ENCODE measurements at regions not wholly inside any gene's neighbourhood (a gene's known extent, or its start where the extent isn't known, plus 50 kb on each side); places are given as distances from the start of the nearest gene placed in this dataset.
A peak's percentile ranks its signal among the peaks of the same experiment; 100 is the strongest.
"Not testable (repeated sequence)": the region's sequence is repeated elsewhere in the genome, so short reads cannot be mapped to it uniquely, and the experiment has no call there.

DNA sequence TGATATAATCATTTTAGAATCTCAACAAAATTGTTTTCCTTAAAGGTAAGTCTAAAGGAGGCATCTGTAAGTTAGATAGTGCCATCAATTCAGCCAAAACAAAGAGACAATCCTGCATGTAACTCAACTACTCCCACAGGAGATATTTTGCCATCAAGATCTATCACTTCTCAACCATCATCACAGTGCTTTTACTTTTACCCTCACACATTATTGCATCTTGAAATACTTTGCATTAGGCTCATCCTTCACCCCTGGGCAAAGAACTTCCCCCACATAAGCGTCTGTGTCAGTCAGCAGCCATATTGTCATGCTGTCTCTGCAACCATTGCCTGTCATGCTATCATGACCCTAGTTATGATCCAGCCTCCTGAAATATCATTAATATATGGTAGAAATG, 54.9 kb upstream of the NLGN1 start:
- TF ChIP-seq POLR2A (IDR thresholded peaks at IDR 0.05; ENCODE audit: low read length) (no peak), GATA1 (IDR thresholded peaks at IDR 0.05; ENCODE audit: low read depth, low read length) (no peak)
- no peak for DNase-seq

DNA sequence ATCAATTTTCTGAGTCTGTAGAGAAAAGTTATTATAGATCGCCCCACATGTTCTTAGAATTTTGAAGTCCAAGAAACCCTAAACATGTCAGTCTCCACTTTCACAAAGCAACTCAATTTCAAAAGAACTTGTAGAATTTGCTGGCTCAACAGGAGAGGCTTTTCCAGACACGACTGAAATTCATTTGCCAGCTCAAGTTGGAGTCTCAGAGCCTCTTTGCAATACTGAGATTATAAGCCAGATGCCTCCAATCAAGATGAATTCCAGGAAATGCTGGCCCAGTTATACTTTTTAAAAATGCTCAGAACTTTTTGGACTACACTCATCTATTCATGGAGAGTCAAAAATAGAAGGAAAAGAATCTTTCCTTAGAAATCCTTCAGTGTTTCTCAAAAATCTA, 56.9 kb upstream of the NLGN1 start:
- no peak for DNase-seq
- no peak for TF ChIP-seq POLR2A (IDR thresholded peaks at IDR 0.05; ENCODE audit: low read length)
- no peak for TF ChIP-seq GATA1 (IDR thresholded peaks at IDR 0.05; ENCODE audit: low read depth, low read length)

DNA sequence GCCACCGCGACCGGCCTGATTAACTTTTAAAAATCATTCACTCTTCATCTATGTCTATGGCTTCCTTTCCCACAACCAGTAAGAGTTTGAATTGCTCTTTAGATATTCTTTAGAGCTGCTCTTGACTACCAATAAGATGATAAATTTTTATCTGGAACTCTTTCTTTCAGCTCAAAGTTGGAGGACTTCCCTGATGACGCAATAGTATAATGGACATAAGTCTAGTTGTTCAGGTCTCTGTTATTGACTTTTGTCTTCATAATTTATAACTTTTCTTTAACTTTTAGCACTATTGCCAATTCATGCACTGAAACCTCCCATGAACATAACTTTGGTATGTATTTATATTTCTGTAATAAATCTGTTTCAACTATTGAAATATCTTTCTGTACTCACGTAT, 61.3 kb upstream of the NLGN1 start:
- no peak for TF ChIP-seq GATA1 (IDR thresholded peaks at IDR 0.05; ENCODE audit: low read depth, low read length)
- TF ChIP-seq POLR2A (IDR thresholded peaks at IDR 0.05; ENCODE audit: low read length): no peak
- no peak for DNase-seq

DNA sequence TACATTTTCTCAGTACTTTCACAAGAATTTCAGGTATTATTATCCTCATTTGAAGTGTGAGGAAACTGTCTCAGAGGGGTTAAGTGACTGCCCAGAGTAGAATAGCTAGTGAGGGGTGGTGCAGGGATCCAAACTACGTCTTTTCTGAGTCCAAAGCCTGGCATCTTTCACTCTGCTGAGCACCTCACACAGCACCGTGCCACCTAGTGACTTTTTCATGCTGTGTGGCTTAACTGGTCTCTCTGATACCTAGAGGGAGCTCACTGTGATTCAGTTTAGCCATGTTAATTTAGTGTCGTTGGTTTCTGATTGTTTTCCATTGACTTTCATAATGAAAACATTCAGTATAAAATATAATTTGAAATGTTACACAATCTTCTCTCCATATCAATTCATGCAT, 91.4 kb upstream of the NLGN1 start:
- TF ChIP-seq GATA1 (IDR thresholded peaks at IDR 0.05; ENCODE audit: low read depth, low read length) (no peak), POLR2A (IDR thresholded peaks at IDR 0.05; ENCODE audit: low read length) (no peak)
- DNase-seq: no peak

DNA sequence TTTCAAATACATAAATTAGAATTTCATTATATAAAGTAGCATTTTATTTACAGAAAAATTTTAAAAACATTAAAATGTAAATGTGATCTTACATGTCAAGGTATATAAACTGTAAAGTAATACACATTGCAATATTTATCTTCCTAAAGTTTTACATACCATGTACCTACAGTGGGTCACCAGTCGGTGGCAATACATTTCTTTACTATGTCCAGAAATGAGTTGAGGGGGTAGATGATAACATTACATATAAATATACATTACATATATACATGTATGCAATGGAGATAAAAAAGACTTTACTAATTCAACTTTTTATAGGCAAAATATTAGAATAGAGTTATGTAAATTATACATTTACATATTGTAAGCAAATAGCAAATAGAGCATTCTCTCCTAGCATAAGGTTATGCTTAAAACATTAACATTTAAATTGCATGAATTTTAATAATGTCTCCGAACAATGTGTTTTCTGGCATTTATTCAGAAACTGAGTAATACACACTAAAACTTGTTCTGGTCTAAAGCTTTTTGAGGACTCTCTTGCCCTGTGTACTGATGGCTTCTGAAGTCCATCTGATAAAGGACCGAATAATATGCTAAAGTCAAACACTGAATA, 93.3 kb upstream of the NLGN1 start:
- TF ChIP-seq GATA1 (IDR thresholded peaks at IDR 0.05; ENCODE audit: low read depth, low read length) (no peak), POLR2A (IDR thresholded peaks at IDR 0.05; ENCODE audit: low read length) (no peak)
- DNase-seq: no peak

DNA sequence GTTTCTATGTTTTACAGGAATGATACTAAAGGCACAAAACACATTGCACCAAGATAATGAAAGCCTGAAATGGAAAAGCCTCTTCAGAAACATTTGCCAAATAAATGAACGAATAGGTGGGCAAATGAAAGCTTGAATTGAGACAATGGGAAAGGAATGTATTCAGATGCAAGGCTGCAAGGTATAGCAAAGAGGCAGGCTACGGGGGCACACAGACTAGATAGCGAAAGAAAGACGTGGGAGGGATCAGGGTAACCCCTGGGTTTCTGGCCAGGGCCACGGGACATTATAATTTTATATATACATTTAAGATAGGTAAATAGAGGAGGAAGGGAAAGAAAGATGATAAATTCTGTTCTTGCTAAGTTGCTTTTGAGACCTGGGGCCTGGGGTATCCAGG, 95.9 kb upstream of the NLGN1 start:
- TF ChIP-seq POLR2A (IDR thresholded peaks at IDR 0.05; ENCODE audit: low read length) (no peak), GATA1 (IDR thresholded peaks at IDR 0.05; ENCODE audit: low read depth, low read length) (no peak)
- DNase-seq: no peak

DNA sequence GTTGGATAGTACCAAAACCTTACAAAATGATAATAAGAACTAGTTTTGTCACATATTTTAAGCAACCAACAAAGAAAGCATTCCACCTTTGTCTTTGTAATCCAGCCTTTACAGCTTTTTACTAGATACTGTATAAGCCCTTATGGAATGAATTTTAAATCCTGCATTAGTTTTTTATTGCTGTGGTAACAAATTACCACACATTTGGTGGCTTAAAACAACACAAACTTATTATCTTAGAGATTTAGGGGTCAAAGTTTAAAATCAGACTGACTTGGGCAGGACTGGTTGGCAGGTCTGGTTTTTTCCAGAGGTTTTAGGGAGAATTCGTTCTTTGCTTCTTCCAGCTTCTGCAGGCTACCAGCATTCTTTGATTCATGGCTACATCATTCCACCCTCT, 108.5 kb upstream of the NLGN1 start:
- TF ChIP-seq POLR2A (IDR thresholded peaks at IDR 0.05; ENCODE audit: low read length) (no peak), GATA1 (IDR thresholded peaks at IDR 0.05; ENCODE audit: low read depth, low read length) (no peak)
- DNase-seq: no peak

DNA sequence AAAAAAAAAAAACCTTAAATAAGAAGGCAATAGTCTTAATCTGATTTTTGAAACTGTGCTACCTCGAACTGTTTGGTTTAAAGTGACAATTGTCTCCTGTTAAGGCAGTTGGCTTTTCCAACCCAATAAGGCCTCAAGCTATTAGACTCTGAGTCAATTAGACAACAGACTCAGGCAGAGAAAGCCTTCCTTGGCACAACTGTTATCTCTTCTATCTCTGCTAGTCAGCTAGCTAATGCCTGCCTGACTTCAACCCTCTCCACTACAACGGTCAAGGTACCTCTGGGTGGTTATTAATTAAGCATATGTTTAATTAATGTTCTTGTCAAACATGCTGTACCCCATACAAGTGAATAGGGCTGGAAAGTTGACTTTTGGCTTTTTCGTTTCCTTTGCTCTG, 110.2 kb upstream of the NLGN1 start:
- DNase-seq: no peak
- TF ChIP-seq POLR2A (IDR thresholded peaks at IDR 0.05; ENCODE audit: low read length) (no peak), GATA1 (IDR thresholded peaks at IDR 0.05; ENCODE audit: low read depth, low read length) (no peak)

DNA sequence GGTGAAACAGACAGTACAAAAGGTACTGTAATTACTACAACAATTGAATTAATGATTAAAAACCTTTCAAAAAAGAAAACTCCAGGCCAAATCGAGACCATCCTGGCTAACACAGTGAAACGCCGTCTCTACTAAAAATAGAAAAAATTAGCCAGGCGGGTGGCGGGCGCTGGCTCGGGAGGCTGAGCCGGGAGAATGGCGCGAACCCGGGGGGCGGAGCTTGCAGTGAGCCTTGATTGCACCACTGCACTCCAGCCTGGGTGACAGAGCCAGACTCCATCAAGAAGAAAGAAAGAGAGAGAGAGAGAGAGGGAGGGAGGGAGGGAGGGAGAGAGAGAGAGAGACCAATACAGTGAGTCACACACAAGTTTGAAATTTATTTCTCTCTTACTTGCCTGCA, 111.0 kb upstream of the NLGN1 start:
- DNase-seq: not testable (repeated sequence)

DNA sequence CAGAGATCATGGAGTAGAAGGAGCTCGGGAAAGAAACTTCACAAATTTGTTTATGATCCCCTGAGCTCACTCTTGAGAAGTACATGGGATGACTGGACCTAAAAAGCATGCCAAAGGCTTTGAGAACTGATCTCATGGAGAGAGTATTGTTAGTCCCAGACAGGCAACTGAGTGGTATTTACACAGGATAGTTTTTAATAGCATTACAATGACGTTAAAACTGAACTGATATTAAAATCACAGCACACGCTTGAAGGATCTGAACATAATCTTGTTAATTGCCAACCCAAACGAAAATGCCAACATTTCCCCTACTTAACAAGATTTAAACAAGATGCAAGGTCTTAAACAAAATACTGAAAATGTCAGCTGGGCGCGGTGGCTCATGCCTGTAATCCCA, 113.2 kb upstream of the NLGN1 start:
- DNase-seq: no peak
- TF ChIP-seq POLR2A (IDR thresholded peaks at IDR 0.05; ENCODE audit: low read length): no peak
- TF ChIP-seq GATA1 (IDR thresholded peaks at IDR 0.05; ENCODE audit: low read depth, low read length): no peak

DNA sequence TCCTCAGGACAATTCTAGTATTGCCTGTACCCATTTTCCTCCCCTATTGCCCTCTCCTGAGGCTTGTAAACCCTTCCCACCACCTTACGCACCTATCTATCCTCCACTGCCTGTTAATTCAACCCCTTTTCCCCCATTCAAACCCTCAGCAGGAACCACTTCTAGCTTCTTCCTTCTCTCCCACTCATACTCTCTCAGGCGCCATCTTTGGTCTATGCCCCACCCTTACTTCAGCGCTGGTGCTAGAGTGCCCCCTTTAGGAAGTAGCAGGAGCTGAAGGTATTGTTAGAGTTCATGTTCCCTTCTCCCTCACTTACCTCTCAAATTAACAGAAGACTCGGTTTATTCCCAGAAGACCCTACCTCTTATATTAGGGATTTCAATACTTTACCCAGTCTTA, 121.8 kb upstream of the NLGN1 start:
- no peak for TF ChIP-seq GATA1 (IDR thresholded peaks at IDR 0.05; ENCODE audit: low read depth, low read length)
- no peak for TF ChIP-seq POLR2A (IDR thresholded peaks at IDR 0.05; ENCODE audit: low read length)

DNA sequence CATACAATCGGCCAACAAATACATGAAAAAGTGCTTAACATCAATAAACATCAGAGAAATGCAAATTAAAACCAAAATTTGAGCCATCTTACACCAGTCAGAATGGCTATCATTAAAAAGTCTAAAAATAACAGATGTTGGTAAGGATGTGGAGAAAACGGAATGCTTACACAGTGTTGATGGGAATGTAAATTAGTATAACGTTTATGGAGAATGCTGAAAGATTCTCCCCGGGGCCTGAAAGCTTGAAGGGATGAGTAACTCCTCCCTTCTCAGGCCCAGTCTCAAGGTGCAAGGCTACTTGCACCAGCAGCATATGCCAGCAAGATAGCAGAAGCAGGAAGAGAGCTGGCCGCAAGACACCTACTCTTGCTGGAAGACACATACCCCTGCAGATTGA, 123.7 kb upstream of the NLGN1 start:
- no peak for DNase-seq
- TF ChIP-seq GATA1 (IDR thresholded peaks at IDR 0.05; ENCODE audit: low read depth, low read length) (no peak), POLR2A (IDR thresholded peaks at IDR 0.05; ENCODE audit: low read length) (no peak)

More for the DNA sequence above, 121.8 kb upstream of the NLGN1 start:
- peak; percentile 30 to 51 for DNase-seq

DNA sequence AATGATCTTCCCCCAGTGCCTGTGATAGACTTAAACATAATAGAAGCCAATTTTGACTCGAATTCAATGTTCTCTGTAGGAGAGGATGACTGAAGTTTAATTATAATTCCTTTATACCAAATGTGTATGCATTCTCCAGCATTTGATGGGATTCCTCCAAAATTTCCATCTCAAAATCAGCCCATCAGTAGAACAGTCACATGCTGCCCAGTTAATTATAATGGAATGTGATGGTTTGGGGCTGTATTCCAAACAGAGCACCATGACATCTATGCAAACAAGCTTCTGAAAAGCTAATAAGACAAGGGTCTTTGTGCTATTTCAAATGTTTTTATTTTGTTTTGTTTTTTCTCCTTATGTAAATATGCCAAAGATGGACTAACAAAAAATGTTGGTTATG, 127.7 kb upstream of the SPATA16 start:
- no peak for TF ChIP-seq POLR2A (IDR thresholded peaks at IDR 0.05; ENCODE audit: low read length)
- DNase-seq: no peak

DNA sequence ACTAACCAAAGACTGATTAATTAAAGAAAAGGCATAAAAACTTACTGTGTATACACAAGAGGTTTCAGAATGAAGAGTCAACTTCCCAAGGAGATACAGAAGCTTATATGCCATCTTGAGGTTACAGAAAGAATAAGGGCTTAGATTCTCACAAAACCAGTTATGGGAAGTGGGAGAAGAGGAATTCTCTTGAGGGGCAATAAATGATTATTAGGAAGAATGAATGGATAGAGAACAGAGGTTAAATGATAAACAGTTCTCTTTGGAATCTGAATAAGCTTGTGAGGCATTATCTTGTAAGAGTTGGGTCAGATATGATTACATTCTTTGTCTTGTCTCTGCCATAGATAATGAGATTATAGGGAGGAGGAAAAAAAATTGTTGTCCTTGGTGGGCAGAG, 126.7 kb upstream of the SPATA16 start:
- no peak for TF ChIP-seq GATA1 (IDR thresholded peaks at IDR 0.05; ENCODE audit: low read depth, low read length)
- TF ChIP-seq POLR2A (IDR thresholded peaks at IDR 0.05; ENCODE audit: low read length): no peak
- DNase-seq: no peak

DNA sequence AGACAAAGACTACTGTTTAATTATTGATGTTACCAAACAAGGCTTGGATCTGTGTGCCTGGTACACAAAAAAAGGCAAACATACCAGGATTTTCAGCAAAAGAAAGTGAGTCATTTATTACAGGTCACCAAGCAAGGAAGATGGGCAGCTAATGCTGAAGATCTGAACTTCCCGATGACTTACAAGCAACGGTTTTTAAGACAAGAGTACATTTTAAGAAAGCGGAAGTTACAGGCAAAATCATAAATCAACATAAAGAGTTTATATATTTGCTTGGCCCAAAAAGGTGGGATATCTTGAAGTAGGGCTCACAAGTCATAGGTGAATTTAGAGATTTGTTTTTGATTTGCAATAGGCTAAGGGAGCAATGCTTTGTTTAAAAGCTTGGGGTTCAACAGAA, 125.4 kb upstream of the SPATA16 start:
- DNase-seq: no peak
- TF ChIP-seq GATA1 (IDR thresholded peaks at IDR 0.05; ENCODE audit: low read depth, low read length): no peak
- TF ChIP-seq POLR2A (IDR thresholded peaks at IDR 0.05; ENCODE audit: low read length): no peak

DNA sequence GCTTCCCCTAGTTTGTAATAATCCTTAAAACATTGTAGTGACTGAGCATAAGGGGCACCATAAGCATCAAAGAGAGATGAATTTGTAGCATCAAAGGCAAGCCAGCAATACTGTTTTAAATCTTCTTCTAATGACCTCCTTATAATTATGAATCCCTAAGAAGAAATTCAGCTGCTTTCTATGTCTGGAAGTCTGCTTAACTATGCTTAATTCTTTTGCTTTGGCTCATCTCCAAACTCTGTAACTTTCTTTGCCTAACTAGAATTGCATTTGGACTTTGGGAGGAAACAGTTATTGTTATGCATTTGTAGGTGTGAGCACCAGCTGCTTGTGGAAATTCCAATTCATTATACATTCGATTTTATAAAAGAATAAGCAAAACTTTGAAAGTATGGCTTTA, 117.7 kb upstream of the SPATA16 start:
- no peak for TF ChIP-seq POLR2A (IDR thresholded peaks at IDR 0.05; ENCODE audit: low read length)
- no peak for TF ChIP-seq GATA1 (IDR thresholded peaks at IDR 0.05; ENCODE audit: low read depth, low read length)
- DNase-seq: no peak
